Astrocyte of the cerebellum (primary cell): ENCODE measurements at regions not wholly inside any gene's neighbourhood (a gene's known extent, or its start where the extent isn't known, plus 50 kb on each side); places are given as distances from the start of the nearest gene placed in this dataset.
A peak's percentile ranks its signal among the peaks of the same experiment; 100 is the strongest.

Experiments used
- DNase-seq: peaks from one replicate; pipeline ENCODE4 v3.0.0-alpha.2; 2011; ENCODE audit warnings: low read depth
- H3K4me3 ChIP-seq: 2 replicates; pipeline ENCODE4 v1.5.1; 2011; ENCODE audit warnings: mild to moderate bottlenecking, low read depth, low read length, moderate library complexity
- in situ Hi-C: cut with HindIII; loops from 2 replicates; pipeline ENCODE4 v1.10.0; 2017; ENCODE audit warnings: low sequenced_read_pairs
- TF ChIP-seq, protein P1 (sequence below): IDR thresholded peaks from 2 replicates; pipeline ENCODE4 v1.5.1; 2012; ENCODE audit warnings: low read length, low read depth, moderate library complexity, mild to moderate bottlenecking; ENCODE audit errors: missing control alignments

DNA sequence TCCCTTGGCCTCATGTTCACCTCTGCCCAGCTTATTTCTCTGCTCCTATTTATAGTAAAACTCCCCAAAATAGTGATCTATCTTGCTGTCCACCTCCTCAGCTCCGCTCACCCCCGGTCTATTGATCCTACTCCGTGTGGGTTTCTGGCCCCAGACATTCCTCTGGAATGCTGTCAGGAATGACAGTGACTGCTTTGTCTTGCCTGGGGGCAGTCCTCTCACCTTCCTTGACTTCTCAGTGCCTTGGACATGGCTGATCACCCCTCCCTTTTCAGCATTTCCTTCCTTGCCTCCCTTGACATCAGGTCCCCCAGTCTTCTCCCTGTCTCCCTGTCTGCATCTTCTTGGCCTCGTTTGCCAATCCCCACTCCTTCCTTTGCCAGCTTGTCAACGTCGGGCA lies 108.1 kb upstream of the BACE2 start:
- TF ChIP-seq, protein P1, sequence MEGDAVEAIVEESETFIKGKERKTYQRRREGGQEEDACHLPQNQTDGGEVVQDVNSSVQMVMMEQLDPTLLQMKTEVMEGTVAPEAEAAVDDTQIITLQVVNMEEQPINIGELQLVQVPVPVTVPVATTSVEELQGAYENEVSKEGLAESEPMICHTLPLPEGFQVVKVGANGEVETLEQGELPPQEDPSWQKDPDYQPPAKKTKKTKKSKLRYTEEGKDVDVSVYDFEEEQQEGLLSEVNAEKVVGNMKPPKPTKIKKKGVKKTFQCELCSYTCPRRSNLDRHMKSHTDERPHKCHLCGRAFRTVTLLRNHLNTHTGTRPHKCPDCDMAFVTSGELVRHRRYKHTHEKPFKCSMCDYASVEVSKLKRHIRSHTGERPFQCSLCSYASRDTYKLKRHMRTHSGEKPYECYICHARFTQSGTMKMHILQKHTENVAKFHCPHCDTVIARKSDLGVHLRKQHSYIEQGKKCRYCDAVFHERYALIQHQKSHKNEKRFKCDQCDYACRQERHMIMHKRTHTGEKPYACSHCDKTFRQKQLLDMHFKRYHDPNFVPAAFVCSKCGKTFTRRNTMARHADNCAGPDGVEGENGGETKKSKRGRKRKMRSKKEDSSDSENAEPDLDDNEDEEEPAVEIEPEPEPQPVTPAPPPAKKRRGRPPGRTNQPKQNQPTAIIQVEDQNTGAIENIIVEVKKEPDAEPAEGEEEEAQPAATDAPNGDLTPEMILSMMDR: no peak
- in situ Hi-C loops: no loop called here
- no peak overlapping the region for H3K4me3 ChIP-seq
- no peak for DNase-seq

DNA sequence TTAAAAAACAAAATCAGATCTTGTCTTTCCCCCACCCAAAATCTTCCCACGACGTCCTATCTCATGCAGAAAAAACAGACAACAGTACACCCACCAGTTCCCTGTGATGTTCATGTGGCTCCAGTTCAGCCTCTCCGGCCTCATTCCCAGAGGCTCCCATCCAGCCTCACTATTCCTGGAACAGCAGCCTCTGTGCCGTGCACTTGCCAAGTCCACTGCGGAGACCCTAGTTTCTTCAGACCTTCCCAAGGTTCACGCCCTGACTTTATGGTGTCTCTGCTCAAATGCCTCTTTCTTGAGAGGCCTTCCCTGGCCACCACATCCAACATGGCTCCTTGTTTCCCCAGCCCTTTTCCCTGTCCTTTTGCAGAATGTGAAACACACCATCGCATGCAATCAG lies 106.3 kb upstream of the BACE2 start:
- TF ChIP-seq, protein P1: no peak
- in situ Hi-C loops: no loop called here
- no peak overlapping the region for H3K4me3 ChIP-seq
- DNase-seq: no peak

DNA sequence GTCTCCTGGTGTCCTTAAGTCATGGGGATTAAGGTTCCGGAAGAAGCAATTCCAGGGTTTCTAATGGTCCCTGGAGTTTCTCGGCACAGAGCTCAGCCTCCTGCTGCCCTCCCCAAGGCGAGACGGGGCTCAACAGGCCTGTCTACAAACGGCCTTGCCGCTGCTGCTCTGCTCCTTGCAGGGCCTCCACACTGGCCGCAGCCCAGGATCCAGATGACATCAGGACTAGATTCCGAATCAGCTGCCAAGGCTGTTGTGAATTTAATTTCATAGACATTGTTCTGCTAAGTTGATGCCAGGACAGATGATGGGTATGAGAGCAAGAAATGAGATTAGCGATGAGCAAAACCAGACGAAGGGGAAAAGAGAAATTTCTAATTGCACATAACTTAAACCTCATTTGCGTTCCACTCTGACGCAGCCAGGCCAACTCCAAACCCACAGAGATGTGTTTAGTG lies 103.6 kb upstream of the BACE2 start:
- H3K4me3 ChIP-seq: no peak overlapping the region
- TF ChIP-seq, protein P1: no peak
- in situ Hi-C loops: no loop called here
- DNase-seq: no peak

DNA sequence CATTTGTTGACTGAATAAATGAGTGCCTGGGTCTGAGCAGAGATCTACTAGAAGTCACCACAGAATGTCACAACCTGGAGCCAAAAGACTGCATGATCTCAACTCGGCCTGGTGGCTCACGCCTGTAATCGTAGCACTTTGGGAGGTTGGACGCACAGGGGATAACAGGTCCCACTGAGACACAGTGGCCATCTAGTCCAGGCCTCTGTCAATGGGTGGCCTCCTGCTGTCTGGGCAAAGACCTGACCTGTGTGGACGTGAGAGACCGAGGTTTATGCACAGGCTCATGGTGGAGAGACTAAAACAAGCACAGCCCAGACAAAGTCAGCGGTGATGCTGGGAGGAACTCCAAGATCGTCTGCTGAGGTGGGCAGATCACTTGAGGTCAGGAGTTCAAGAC lies 103.0 kb upstream of the BACE2 start:
- H3K4me3 ChIP-seq: no peak overlapping the region
- TF ChIP-seq, protein P1: no peak
- DNase-seq: no peak
- in situ Hi-C loops: no loop called here

DNA sequence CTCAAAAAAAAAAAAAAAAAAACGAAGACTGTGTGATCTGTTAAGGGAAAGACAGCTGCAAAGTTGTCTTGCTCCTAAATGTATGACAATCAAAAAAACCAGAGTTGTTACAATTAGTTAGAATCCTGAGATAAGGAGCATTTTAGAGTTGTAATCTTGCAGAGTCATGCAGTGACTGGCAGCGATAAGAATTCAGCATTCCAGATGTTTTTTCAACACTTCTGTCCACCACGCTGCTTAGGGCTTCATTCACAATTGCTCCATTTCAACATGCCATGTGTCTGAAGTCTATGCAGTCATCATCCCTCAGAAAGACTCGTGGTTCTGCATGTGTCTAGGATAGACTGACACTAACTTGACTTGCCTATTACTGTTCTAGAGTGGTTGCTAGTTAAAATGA lies 102.4 kb upstream of the BACE2 start:
- H3K4me3 ChIP-seq: no peak overlapping the region
- in situ Hi-C loops: no loop called here
- TF ChIP-seq, protein P1: no peak
- no peak for DNase-seq

DNA sequence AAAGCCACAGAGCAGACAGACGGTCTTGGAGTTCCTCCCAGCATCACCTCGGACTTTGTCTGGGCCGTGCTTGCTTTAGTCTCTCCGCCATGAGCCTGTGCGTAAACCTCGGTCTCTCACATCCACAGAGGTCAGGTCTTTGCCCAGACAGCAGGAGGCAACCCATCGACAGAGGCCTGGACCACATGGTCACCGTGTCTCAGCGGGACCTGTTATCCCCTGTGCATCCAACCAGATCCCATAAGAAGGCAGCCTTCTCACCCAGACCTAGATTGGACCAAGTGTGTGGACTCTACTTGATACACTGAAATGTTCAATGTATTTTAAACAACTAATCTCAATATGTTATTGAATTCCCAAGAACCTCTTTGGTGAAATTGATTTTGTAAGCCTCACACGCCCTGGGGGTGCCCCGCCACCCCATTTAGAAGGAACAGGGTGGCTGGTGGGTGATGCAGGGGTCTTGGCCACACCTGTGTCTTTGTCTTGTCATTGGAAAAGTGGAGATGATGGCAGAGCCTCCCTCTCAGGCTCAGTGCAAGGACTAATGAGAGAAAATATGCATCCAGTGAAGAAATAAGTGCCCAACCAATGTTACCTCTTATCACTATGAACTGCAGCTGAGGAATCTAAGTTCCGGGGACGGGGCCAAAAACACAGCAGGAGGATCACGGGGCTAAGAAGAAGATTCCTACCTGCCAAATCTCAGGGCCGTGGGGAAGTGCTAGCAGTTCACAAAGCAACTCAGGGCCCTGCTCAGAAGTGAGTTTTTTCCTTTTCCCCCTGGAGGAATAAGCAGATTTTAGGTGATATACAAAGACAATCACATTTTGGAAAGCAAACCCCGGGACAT lies 101.6 kb upstream of the BACE2 start:
- in situ Hi-C loops: no loop called here
- no peak overlapping the region for H3K4me3 ChIP-seq
- TF ChIP-seq, protein P1: no peak
- DNase-seq: peak; percentile 50
